ENCODE measurements at regions not wholly inside any gene's neighbourhood (a gene's known extent, or its start where the extent isn't known, plus 50 kb on each side); places are given as distances from the start of the nearest gene placed in this dataset.

GRCh38 chr17:73758245-73758644 lies 114.0 kb upstream of the SDK2 start:
- no peak for DNase-seq

- no peak for DNase-seq
Observed at GRCh38 chr17:73759324-73759723, 115.1 kb upstream of the SDK2 start.

GRCh38 chr17:73759734-73760438 lies 115.6 kb upstream of the SDK2 start:
- DNase-seq = no peak

- no peak for DNase-seq
Observed at GRCh38 chr17:73760439-73760758, 116.2 kb upstream of the SDK2 start.

- DNase-seq = no peak
Observed at GRCh38 chr17:73765824-73766563, 121.7 kb upstream of the SDK2 start.

- no peak for DNase-seq
Observed at GRCh38 chr17:73767696-73768095, 123.5 kb upstream of the SDK2 start.

GRCh38 chr17:73768691-73769090 lies 124.4 kb upstream of the SDK2 start:
- DNase-seq = no peak

GRCh38 chr17:73769479-73769878 lies 125.2 kb upstream of the SDK2 start:
- no peak for DNase-seq

- DNase-seq = no peak
Observed at GRCh38 chr17:73770115-73770848, 126.0 kb upstream of the SDK2 start.

- no peak for DNase-seq
Observed at GRCh38 chr17:73770849-73771229, 126.6 kb upstream of the SDK2 start.

- no peak for DNase-seq
Observed at GRCh38 chr17:73772107-73772705, 128.0 kb upstream of the SDK2 start.

- no peak for DNase-seq
Observed at GRCh38 chr17:73773702-73774101, 129.5 kb upstream of the SDK2 start.

GRCh38 chr17:73774852-73775251 lies 130.6 kb upstream of the SDK2 start:
- DNase-seq = no peak

- DNase-seq = no peak
Observed at GRCh38 chr17:73776351-73777130, 132.3 kb upstream of the SDK2 start.

- DNase-seq = no peak
Observed at GRCh38 chr17:73777131-73777449, 132.8 kb upstream of the SDK2 start.

- DNase-seq = no peak
Observed at GRCh38 chr17:73782231-73782630, 138.0 kb upstream of the SDK2 start.

- peak; percentile 5 for DNase-seq
Observed at GRCh38 chr17:73782641-73783381, 138.6 kb upstream of the SDK2 start.

GRCh38 chr17:73783382-73783766 lies 139.1 kb upstream of the SDK2 start:
- no peak for DNase-seq

- no peak for DNase-seq
Observed at GRCh38 chr17:73783945-73784603, 139.8 kb upstream of the SDK2 start.

GRCh38 chr17:73785496-73785895 lies 141.3 kb upstream of the SDK2 start:
- no peak for DNase-seq

GRCh38 chr17:73785958-73786743 lies 141.9 kb upstream of the SDK2 start:
- peak; percentile 26 for DNase-seq

Measured in activated CD4-positive, alpha-beta T cell treated with anti-CD3 and anti-CD28 coated beads for 48 hours (primary cell).